GM19452 (cell line): ENCODE measurements at regions not wholly inside any gene's neighbourhood (a gene's known extent, or its start where the extent isn't known, plus 50 kb on each side); places are given as distances from the start of the nearest gene placed in this dataset.

Source experiments
- ATAC-seq: cut with Tn5 transposase; IDR thresholded peaks from one replicate; pipeline ENCODE4 v1.9.1; 2021; ENCODE audit not compliant: unreplicated experiment

DNA sequence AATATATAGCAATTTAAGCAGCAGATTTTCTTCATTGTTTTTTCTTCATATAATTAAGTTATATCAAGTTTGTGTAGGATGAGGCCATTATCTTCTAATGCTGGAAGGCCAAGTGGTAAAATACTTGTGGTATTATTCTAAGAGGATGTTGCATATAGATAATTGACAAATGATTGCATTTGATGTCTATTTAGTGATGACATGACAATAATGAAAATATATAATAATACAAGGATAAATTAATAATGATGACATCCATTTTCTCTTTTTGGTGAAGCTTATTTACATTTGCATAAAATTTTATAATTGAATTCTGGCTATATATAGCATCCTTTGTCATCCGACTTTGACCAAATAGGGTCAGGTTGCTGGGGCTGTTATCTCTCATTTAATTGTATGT, 195.4 kb upstream of the KCNJ16 start:
- ATAC-seq = no peak

DNA sequence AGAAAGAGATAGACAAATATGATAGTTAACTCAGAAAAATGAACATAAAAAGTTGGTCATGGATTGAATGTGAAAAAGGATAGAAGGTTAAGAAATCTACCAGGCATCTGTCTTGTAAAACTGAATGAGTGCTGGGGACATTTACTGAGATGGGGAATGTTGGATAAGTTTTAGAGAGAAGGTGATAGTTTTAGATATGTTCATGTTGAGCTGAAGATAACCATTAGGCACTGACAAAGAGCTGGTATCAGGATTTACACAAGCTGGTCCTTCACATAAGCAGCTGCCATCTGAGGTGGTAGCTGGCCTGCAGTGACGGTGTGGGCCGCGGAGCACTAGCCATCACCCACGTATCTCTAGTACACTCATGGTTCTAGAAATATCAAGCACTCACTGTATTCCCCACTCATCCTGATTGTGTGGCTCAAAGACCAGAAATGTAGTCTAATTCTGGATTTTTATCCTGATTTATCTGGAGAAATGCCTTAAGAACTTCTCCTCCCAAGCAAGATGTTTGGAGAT, 194.4 kb upstream of the KCNJ16 start:
- no peak for ATAC-seq

- ATAC-seq = no peak
Observed at GRCh38 chr17:69882281-69882680, 192.7 kb upstream of the KCNJ16 start.

DNA sequence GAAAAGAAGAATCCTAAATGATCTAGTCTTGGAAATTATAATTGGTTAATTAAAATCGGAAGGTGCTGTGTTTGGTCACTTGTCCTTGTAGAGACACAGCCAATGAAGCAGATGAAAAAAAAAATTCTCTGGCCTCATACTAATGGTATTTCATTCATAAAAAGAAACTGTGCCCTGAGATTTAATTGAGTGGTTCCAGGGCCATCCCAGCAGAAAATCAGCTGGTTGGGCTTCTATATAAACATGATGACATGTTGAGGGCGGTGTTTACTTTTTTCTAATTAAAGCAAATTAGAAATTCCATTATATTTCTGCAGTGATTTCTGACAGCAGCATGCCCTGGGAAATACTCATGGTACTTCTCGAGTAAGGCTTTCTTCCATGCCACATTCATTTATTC, 191.9 kb upstream of the KCNJ16 start:
- no peak for ATAC-seq

GRCh38 chr17:69884356-69884755, 190.7 kb upstream of the KCNJ16 start:
- no peak for ATAC-seq

GRCh38 chr17:69884846-69885245, 190.2 kb upstream of the KCNJ16 start:
- ATAC-seq = no peak

- ATAC-seq = no peak
Observed at GRCh38 chr17:69898601-69899000, 176.4 kb upstream of the KCNJ16 start.

DNA sequence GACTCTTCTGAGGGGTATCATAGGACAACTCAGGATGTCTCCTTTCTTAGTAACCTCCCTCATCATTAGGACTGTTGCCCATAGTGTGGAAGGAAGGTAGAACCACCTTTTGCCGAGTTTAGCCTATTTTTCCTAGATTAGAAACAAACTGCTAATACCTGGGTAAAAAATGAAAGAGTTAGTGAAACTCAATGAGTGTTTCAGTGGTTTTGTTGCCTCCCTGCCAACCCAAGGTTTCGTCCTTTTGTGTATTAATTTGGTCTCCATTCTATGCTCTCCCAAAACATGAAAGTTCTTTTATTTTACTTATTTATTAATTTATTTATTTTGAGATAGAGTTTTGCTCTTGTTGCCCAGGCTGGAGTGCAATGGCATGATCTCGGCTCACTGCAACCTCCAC, 174.9 kb upstream of the KCNJ16 start:
- ATAC-seq = no peak

GRCh38 chr17:69900829-69901228, 174.2 kb upstream of the KCNJ16 start:
- no peak for ATAC-seq

DNA sequence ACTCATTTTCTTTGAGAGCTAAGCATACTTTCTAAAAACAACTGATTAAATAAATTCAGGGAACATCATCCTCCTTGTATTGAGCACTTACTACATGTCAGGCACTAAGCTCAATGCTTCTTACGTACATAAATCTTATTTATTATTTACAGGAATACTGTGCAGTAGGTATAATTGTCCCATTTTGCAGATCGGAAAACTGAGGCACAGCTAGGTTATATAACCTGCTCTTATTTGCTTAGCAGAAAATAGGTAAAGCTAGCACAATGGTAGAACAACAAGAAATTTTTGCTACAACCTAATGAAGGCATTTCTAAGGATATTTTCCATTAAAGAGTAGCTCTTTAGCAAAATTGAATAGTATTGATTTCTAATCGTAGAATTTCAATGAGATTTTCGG, 168.7 kb upstream of the KCNJ16 start:
- no peak for ATAC-seq

GRCh38 chr17:69907132-69907847, 167.7 kb upstream of the KCNJ16 start:
- no peak for ATAC-seq

GRCh38 chr17:69908626-69909368, 166.2 kb upstream of the KCNJ16 start:
- ATAC-seq = no peak

DNA sequence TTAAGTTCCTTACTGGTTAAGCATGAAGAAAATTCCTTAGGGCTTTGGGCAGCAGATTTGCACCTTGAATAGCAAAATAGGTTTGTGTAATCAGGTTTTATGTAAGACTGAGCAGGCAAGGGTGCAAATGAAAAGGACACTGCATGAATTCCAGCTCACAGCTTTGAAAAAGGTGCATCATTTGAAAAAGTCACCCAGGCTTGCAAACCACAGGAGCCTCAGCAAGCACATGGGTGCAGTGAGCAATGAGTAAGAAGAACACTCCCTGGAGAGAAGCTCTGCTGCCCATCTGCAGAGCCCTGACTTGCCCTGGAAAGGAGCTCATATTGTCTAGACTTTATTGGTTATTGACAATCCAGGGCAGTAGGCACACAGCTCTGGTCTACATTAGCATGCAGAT, 165.6 kb upstream of the KCNJ16 start:
- ATAC-seq = no peak

GRCh38 chr17:69912805-69913204, 162.2 kb upstream of the KCNJ16 start:
- no peak for ATAC-seq

GRCh38 chr17:69913216-69913615, 161.8 kb upstream of the KCNJ16 start:
- no peak for ATAC-seq

DNA sequence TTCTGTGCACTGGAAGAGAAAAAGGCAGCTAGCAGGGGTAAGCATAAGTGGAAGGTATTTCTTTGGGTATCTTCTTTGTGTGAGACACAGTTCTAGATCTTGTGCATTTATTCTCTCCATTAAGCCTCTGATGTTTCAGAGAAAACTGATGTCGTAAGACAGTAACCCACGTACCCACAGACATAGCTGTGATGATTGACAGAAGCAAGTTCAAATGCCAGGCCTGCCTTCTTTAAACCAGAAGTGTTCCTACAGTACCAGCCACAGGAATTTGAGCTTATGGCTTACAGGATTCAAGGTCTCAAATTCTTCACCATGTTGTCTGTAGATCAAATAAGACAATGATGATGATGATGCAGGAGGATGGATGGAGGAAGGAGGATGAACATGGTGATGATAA, 161.4 kb upstream of the KCNJ16 start:
- no peak for ATAC-seq

- ATAC-seq = no peak
Observed at GRCh38 chr17:69914520-69914919, 160.5 kb upstream of the KCNJ16 start.

DNA sequence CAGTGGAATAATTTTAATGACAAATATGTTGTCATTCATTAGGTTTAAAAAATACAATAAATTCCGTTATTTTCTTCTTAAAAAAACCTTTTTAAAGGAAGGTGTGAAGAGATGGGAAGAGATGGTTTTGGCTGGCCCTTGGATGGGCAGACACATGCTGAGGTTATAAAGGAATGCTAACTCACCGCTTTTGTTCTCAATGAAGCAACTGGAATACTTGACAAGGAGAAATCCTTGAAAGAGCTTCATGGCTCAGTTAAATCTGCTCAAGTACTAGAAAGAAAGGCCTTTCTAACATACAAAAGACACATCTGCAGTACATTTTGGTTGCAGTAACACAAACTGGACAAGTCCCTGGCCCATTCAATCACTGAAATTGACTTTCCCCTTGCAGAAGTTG, 158.3 kb upstream of the KCNJ16 start:
- no peak for ATAC-seq

DNA sequence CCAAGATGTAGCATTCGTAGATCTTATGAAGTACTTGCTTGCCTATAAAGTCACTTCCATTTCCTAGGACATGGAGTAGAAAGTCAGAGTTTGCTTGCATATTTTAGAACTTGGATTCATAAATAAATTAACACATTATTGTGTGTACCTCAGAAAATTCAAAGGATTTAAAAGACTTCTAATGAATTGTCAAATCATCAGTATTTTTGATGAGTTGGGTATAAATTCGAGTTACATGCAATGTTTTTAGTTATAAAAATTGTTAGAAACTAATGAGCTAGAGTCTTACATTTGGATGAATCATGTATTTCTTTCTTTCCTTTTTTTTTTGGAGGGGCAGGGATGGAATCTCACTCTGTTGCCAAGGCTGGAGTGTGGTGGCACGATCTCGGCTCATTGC, 156.9 kb upstream of the KCNJ16 start:
- ATAC-seq = no peak

GRCh38 chr17:69919789-69920188, 155.2 kb upstream of the KCNJ16 start:
- no peak for ATAC-seq

- ATAC-seq = no peak
Observed at GRCh38 chr17:69921046-69921445, 154.0 kb upstream of the KCNJ16 start.

DNA sequence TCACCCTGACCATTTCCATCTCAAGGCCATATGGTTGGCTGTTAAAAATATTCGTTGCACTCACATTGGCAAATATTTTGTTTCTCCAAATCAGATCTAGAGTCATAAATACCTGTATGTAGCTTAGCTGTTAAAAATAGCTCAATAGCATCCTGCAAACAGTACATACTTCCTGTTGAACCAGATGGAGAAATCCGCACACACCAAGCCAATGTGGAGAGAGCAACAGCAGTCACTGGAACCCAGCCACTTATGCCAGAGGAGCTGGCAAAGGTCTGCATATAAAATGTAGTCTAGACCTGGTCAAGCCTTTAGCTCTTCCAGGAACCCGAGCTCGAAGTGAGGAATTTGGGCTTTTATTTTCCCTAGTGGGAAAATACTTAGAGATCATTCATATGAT, 146.4 kb upstream of the KCNJ16 start:
- no peak for ATAC-seq
